ENCODE measurements at regions not wholly inside any gene's neighbourhood (a gene's known extent, or its start where the extent isn't known, plus 50 kb on each side); places are given as distances from the start of the nearest gene placed in this dataset.

- Histone ChIP-seq H2BK12ac (ENCODE audit: low read depth, low read length) (no peak overlapping the region), H3K14ac (ENCODE audit: insufficient read length) (no peak overlapping the region), H4K5ac (ENCODE audit: insufficient read length, low read depth, low read length) (no peak overlapping the region), H3K4ac (replicated peaks; ENCODE audit: insufficient read length, low read depth, low read length) (no peak overlapping the region), H3K4me2 (ENCODE audit: insufficient read depth in 1 of 2, low read depth in 2 of 2, low read length in 2 of 2) (no peak overlapping the region), H3K79me1 (ENCODE audit: low read depth, low read length) (no peaks in the 10 kb centered on the region), H3K27ac (ENCODE audit: low read depth, low read length) (no peak overlapping the region), H4K20me1 (replicated peaks in 1 of 2; ENCODE audit: control insufficient read depth in 1 of 2, insufficient read depth in 2 of 2, low read length in 2 of 2) (no peaks in the 10 kb centered on the region), H3K4me1 (replicated peaks in 1 of 4; ENCODE audit: control insufficient read depth in 3 of 4, insufficient read depth in 4 of 4, low read length in 3 of 4) (no peaks in the 10 kb centered on the region), H4K91ac (replicated peaks; ENCODE audit: insufficient read length, low read length) (no peak overlapping the region), H3K4me3 (ENCODE audit: extremely low read depth in 1 of 4, insufficient read depth in 2 of 4, low read depth in 3 of 4, low read length in 4 of 4) (no peak overlapping the region), H3K56ac (replicated peaks; ENCODE audit: insufficient read length, low read depth, low read length) (no peak overlapping the region), H2BK15ac (ENCODE audit: low read length) (no peak overlapping the region), H3K9ac (replicated peaks in 1 of 4; ENCODE audit: extremely low read depth in 1 of 4, low read depth in 3 of 4, low read length in 3 of 4) (no peak overlapping the region), H2AK5ac (ENCODE audit: low read depth, low read length) (no peak overlapping the region), H3K79me2 (ENCODE audit: control insufficient read depth in 1 of 2, insufficient read depth in 2 of 2, low read length in 2 of 2) (no peaks in the 10 kb centered on the region), H3K27me3 (replicated peaks in 1 of 4; ENCODE audit: control insufficient read depth in 3 of 4, extremely low read depth in 1 of 4, insufficient read depth in 3 of 4, low read length in 3 of 4) (no peaks in the 10 kb centered on the region), H3K18ac (ENCODE audit: extremely low read depth, low read length) (no peak overlapping the region), H2BK120ac (replicated peaks; ENCODE audit: low read depth, low read length) (no peak overlapping the region), H3K23ac (ENCODE audit: insufficient read length) (no peak overlapping the region), H2BK20ac (ENCODE audit: low read length) (no peak overlapping the region), H2BK5ac (ENCODE audit: low read depth, low read length) (no peak overlapping the region), H3K23me2 (ENCODE audit: low read depth, low read length) (peaks cover 1% of the 10 kb centered on the region; the same call in 1 of the 2 replicates), H3K9me3 (ENCODE audit: insufficient read depth in 2 of 2, low read depth in 1 of 2, low read length in 1 of 2) (no peaks in the 10 kb centered on the region), H2AFZ (ENCODE audit: low read length) (no peak overlapping the region), H3K36me3 (ENCODE audit: control insufficient read depth in 2 of 4, insufficient read depth in 4 of 4, low read length in 3 of 4) (no peaks in the 10 kb centered on the region), H4K8ac (ENCODE audit: extremely low read depth, insufficient read depth, low read length) (no peak overlapping the region)
- CTCF ChIA-PET (ENCODE audit: partially characterized antibody), result interaction anchor here (0.7 to 1.1 kb wide), 4 partner anchors 9 to 445 kb away, joined by 3 read pairs; no protein-coding TSS in a partner anchor
- FAIRE-seq (no peak), DNase-seq (ENCODE audit: low read depth in 1 of 2, low spot score in 2 of 2) (no peak)
- POLR2A ChIA-PET (ENCODE audit: partially characterized antibody), result no interaction called here
- no peak for TF ChIP-seq CREB1 (IDR thresholded peaks at IDR 0.05)
- TF ChIP-seq MAFK (IDR thresholded peaks at IDR 0.05; ENCODE audit: low read depth, low read length), result no peak
- TF ChIP-seq TCF12 (IDR thresholded peaks at IDR 0.05; ENCODE audit: low read depth, low read length), result no peak
- no peak for TF ChIP-seq JUND (IDR thresholded peaks at IDR 0.05; ENCODE audit: low read length)
- no peak for TF ChIP-seq TEAD4 (IDR thresholded peaks at IDR 0.05; ENCODE audit: low read depth, low read length)
- TF ChIP-seq SIN3A (conservative IDR thresholded peaks at IDR 0.05 in 1 of 2, IDR thresholded peaks at IDR 0.05 in 1 of 2; ENCODE audit: low read depth in 1 of 2, low read length in 2 of 2), result no peak
- TF ChIP-seq RBBP5 (IDR thresholded peaks at IDR 0.05; ENCODE audit: borderline replicate concordance, low read depth, low read length), result no peak
- 82% methylated on average over 2 of the region's 2 CpGs; no CpG with 5 or more reads in 1 of the 2 experiments for WGBS, 2 experiments (ENCODE audit: extremely low coverage in 1 of 2, insufficient coverage in 1 of 2, insufficient read length in 1 of 2, insufficient replicate concordance in 2 of 2, low coverage in 1 of 2, low lambda C conversion rate in 2 of 2, missing lambda C conversion rate in 1 of 2)
These were observed 189.5 kb downstream of the FAM76B start for GRCh38 chr11:95599959-95600586.
